UCSD-AML1 (cell line): ENCODE measurements at regions not wholly inside any gene's neighbourhood (a gene's known extent, or its start where the extent isn't known, plus 50 kb on each side); places are given as distances from the start of the nearest gene placed in this dataset.
"Not testable (repeated sequence)": the region's sequence is repeated elsewhere in the genome, so short reads cannot be mapped to it uniquely, and the experiment has no call there.

Experiments used
- DNase-seq: peaks from one replicate; lab custom pipeline; 2025; ENCODE audit not compliant: unreplicated experiment; lab: John Stamatoyannopoulos, UW

DNA sequence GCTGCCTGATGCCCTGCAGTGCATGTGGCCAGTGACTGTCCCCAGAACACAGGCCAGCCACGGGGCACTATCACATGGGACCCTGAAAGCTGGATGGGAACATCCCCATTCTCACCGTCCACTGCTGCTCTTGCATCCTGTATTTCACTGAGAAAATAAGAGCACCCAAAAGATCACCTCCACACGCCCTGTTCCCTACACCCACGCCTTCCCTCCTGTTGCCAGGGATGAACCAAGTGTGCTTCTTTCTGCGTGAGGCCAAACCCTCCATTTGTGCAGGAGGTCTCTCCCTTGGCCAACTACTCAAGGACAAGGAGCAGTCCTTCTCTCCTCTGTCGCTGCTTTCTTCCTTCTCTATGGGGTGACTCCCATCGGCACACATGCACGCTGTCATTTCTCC lies 118.3 kb downstream of the LRRC37A3 start:
- DNase-seq = not testable (repeated sequence)

DNA sequence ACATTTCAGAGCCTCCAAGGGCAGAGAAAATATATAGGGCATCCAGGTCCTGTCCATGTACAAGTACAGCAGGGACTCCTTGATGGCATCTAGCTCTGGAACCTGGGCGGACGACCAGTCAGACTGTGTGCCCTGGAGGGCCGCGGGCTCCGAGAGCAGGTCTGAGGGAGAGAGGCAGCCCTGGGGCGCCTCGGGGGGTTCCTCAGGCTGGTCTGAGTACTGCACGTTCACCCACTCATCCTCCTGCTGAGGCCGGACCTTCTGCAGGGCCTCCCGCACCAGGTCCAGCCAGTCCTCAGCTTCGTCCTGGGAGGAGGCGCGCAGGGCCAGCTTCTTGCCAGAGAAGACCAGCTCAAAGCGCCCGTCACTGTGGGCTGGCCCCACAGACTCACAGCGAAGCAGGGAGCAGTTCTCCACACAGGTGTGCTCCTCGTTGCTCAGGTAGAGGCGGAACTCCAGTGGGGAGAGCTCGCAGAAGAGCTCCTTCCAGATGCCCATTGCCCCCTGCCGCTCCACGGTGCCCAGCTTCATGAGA lies 118.8 kb downstream of the LRRC37A3 start:
- not testable (repeated sequence) for DNase-seq

DNA sequence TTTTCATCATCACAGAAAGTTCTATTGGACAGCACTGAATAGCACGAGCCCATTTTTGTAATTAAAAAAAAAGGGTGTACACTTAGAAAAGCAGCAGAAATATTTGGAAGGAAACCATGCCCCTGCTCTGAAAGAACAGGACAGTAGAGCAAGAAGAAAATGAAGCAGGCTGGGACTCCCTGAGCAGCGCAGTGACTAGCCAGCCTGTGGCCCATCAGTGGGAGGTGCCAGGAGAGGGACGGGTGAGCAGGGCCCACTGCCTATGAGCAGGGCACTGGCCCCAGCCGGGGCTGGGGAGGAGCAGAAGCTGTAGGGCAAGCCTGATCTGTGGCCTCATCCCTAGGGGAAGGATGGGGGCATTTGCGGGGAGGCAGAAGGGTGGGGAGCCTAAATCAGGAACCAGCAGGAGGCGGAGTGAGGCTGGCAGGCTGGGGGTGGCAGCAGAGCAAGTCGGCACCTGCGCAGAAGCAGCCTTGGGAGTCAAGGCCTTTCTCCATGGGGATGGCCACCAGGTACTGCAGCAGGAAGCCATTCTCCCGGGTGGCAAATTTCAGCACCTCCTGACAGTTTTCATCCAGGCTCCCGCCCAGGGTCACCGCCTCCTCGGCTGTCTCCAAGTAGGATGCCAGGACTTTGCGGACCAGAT lies 119.6 kb downstream of the LRRC37A3 start:
- DNase-seq = not testable (repeated sequence)

DNA sequence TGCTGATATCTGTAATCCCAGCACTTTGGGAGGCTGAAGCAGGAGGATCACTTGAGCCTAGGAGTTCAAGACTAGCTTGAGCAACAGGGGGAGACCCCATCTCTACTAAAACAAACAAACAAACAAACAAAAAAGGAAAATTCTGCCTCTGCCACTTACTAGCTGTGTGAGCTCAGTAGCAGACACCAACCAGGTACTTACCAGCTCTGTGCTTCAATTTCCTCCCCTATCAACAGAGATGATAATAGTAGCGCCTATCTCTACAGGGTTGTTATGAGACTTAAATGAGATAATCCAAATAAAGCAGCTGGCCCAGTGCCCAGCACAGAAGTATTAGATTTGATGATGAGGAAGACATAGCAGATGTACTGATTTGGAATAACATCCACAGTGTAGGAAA lies 120.3 kb downstream of the LRRC37A3 start:
- not testable (repeated sequence) for DNase-seq

DNA sequence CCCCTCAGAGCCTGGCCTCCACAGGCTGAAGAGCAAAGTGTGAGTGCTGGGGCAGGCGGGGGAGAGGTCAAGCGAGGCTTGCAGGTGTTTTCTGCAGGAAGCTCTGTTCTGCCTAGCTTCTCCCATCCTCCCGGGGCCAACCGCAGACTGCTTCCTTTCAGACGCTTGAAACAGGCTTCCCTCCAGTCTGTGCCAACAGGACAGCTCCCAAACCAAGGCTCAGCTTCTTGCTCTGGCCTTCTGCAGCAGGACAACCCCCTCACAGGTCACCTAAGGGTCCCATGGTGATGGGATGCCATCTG lies 120.8 kb downstream of the LRRC37A3 start:
- peak; percentile 68 for DNase-seq

DNA sequence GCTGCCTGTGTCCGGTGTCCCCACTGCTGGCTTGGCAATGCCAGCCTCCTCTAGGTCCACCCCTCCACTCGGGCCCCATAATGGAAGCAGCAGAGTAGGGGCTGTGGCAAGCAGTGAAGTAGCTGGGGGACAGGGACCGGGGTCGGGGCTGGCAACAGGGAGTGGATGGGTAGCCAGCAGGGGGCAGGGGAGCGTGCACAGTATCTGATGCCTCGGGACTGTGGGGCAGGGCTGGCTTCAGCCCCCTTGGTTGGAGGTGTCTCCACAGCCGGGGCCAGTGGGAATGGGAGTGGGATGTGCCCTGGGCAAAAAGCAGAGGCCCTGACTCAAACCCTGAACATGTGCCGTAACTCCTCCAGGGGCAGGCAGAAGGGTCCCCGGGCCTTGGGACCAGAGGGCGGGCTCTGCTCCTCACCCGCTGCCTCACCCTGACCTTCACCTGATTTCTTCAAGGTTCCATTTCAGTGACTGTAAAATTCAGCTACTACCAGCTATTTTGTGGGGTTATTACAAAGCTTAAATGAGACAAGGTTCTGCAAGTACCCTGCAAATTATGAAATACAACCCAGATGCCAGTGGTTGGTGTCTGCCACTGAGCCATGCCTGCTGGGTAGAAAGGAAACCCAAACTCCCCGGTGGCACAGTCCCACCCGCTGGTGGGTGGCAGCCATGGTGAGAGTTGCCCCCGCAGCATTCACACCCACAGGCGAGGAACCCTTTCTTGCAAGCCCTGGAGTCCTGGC lies 121.4 kb downstream of the LRRC37A3 start:
- not testable (repeated sequence) for DNase-seq

DNA sequence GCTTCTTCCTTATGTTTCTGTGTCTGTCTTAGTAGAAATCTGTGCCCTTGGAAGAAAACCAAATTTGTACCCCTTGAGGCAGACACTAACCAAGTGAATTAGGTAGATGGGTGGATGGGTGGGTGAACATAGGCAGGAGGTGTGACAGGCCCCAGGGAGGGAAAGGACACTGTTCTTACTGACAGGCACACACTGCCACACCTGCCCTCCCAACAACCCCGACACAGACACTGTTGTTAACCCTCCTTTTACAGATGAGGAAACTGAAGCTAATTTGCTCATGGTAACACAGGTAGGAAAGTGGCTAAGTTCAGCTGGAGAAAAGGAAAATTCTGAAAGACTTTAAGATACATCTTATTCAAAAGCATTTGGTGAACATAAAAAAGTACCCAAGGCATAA lies 123.9 kb downstream of the LRRC37A3 start:
- DNase-seq = not testable (repeated sequence)

DNA sequence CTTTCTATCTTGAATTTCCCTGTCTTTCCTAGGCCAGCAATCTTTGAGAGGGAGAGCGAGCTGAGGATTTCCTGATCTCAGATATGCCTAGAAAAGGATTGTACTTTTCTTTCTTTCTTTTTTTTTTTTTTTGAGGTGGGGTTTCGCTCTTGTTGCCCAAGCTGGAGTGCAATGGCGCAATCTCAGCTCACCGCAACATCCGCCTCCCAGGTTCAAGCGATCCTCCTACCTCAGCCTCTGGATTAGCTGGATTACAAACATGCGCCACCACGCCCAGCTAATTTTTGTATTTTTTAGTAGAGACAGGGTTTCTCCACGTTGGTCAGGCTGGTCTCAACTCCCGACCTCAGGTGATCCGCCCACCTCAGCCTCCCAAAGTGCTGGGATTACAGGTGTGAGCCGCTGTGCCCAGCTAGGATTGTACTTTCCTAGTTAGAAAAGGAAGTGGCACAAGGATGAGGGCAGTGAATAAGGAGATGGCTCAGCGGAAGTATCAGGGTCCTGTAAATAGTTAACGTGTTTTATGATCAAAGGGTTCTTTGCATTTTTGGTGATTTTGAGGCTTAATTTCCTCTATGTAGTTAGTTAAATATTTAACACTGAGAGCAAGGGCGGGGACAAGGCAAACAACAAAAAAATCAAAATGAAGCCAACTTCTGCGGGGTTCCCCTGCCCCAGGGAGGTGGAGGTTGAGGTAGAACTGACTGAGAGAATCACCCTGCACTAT lies 124.6 kb downstream of the LRRC37A3 start:
- not testable (repeated sequence) for DNase-seq

DNA sequence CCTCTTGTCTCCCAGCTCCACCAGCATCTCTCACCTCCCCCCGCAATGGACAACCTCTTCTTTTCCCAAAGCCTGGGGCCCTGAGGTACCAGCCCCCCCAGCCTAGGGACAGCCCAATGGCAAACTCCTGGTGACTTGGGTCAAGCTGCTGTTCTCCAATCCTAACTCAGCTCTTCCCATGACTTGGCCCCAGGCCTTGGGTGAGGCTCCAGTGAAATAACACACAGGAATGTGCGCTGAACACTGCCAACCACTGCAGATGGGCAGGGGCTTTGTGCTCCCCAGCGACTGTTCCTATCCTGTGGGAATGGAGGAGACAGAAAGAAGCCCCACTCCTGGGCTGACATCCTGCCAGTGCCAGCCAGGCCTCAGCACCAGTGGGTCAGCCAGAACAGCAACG lies 125.2 kb downstream of the LRRC37A3 start:
- DNase-seq = not testable (repeated sequence)

DNA sequence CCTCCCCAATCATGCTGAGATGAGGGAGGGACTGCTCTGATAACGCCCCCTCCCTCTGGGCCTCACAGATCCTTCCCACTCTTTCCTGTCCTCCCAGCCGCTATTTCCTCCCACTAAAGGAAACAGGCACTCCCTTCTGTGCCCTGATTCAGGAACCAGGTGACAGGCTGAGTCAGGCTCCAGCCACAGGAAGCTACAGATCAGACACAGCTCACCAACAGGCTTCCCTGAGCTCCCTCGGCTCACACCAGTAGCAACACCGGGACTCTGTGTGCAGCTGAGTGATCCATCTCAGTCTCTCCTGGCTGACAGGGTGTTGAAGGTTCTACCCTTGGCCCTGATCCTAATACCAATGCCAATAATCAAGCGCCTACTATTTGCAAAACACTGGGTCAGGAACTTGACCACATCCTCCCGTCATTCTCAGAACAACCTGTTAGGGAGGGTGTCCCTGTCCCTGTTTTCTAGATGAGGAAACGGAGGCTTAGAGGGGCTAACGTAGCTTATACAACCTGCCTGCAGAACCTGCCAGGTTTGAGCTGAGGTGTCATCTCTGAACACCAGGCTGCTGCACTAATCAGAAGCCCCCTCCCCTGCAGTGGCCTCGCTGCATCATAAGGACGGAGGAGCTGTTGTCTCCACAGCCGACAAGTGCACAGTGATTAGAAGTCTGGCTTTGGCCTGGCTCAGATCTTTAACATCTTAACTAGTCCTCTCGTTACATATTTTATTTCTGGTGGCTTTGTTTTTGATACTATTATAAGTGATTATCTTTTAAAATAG lies 126.3 kb downstream of the LRRC37A3 start:
- peak; percentile 80 for DNase-seq

DNA sequence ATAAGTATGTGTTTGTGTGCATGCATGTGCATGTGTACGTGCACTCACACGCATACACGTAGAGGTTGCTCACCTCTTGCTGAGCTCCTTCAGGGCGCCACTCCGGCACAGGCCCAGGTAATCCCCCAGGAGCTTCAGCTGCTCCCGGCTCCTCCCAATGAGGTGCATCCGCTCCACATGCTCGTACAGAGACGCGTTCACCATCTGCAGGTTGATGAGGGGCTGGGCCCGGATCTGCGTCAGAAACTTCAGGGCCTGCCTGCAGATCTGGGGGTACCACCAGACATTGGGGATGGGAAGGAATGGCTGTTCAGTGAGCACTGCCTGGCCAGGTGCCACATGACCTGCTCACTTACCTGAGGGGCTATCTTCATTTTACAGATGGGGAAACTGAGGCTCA lies 127.0 kb downstream of the LRRC37A3 start:
- not testable (repeated sequence) for DNase-seq

DNA sequence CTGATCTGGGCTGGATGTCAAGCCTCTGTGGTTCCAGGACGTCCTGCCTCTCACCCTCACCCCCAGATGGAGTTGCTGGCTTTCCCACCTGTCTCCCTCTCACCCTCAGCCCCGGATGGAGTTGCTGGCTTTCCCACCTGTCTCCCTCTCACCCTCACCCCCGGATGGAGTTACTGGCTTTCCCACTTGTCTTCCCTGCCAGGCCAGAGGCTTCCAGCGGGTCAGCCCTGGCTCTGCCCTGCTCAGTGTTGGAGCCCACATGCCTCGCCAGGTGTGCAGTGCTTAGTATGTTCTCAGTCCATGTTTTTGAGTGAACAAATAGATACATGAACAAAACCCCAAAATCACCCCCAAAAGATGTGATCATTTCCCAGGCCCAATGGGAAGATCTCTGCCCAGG lies 127.6 kb downstream of the LRRC37A3 start:
- not testable (repeated sequence) for DNase-seq

DNA sequence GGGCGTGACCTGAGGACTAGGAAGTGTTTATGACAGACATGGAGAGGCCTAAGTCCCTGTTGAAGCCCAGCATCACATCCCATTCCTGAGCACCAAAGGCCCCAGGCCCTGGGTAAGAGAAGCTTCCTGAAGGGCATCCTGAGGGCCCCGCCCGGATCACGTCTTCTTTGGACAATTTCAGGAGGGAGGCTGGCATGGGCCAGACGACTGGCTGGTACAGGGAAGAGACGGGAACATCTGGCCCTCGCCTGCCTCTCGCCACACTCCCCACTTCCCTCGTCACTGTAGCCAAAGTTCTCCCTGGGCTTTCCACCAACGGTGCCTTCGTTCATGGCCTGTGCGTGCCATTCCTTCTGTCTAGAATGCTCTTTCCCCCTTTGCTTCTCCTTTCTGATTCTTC lies 128.1 kb downstream of the LRRC37A3 start:
- not testable (repeated sequence) for DNase-seq

DNA sequence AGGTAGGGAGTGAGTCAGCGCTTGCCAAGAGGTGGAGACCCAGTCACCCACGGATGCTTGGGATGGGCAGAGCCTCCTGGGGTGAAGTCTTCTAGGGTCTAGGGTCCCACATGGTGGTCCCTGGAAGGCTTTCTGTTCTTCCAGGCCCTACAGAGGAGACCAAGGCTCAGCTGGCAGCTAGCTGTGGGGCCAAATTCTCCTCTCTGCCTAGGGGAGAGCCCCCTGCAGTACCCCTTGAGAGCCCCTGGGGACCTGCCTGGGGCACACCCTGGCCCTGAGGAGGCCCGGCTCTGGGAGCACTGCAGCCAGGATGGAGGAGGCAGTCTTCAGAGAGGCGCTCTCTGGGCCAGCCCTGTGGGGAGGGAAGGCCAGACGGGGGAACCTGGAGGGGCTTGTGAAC lies 128.6 kb upstream of the SMURF2 start:
- DNase-seq = not testable (repeated sequence)

DNA sequence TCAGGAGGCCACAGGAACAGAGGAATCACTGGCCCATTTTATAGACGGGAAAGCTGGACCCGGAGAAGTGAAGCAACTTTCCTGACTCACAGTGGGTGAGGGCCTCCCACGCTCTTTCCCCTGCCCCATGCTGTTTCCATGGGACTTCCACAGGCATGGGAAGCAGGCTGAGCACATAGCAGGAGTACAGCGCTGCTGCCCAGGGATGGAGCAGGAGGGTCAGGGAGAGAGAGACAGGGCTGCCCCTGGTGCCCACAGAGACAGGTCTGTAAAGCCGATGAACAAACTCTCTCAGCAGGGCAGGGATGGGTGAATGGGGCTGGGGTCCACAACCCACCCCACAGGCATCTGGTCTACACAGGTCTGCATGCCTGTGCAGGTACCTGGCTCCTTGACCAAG lies 128.1 kb upstream of the SMURF2 start:
- not testable (repeated sequence) for DNase-seq

DNA sequence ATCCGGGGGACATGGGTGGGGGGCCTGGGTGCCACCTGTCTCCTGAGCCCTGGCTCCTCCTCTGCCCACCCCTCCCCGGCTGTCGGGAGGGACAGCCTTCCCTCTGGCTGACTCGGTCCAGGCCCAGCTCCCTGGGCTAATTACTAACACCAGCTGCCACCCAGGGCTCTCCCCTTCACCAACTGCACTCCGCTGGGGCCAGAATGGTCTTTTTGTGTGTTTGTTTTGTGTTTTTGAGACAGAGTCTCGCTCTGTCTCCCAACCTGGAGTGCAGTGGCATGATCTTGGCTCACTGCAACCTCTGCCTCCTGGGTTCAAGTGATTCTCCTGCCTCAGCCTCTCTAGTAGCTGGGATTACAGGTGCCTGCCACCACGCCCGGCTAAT lies 126.9 kb upstream of the SMURF2 start:
- not testable (repeated sequence) for DNase-seq

DNA sequence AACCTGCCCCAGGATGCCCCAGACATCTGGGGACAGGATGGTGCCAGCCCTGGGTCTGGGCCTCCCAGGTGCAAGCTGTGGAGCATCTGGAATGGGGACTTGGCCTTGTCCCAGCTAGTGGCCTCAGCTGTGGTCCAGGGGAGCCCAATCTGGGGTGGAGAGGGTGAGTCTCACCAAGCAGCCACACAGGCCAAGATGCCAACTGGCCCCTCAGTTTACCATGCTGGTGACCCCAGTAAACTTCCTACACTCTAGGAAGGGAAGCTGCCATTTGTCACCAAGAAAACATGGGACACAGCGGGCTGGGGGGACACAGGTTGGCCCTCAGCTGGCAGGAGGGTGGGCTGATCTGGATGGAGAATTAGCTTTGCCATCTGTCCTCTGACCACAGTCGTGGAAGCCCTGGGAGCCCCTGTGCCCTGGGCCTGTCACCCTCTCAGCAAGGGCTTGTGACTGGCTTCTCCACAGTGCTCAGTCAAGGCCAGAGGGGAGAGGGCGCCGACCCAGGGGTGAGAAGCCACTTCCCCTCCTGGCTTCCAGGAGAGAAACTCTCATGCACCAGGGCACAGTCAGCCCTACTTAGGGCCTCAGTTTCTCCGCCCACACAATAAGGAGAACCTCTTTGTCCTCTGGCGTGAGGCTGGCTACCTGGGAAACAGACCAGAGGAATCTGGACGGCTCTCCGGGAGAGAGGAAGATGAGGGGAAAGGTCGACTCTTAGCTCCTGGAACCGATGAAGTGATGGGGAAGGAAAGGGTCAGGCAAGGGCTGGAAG lies 126.4 kb upstream of the SMURF2 start:
- no peak for DNase-seq

DNA sequence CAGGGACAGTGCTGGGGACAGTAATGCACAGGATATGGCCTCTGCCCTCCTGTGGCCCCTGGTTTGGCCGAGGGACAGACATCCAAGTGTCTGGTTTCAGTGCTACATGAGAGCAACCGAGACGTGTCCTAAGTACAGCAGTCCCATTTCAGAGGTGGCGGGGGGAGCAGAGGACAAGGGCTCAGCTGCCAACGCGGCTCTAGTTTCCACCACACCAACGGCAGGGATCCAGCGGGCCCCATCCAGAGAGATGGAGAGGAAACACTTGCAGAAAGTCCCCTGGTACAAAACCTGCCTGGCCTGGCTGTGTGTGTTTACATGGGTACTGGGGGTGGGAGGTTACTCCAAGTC lies 125.8 kb upstream of the SMURF2 start:
- DNase-seq = no peak

DNA sequence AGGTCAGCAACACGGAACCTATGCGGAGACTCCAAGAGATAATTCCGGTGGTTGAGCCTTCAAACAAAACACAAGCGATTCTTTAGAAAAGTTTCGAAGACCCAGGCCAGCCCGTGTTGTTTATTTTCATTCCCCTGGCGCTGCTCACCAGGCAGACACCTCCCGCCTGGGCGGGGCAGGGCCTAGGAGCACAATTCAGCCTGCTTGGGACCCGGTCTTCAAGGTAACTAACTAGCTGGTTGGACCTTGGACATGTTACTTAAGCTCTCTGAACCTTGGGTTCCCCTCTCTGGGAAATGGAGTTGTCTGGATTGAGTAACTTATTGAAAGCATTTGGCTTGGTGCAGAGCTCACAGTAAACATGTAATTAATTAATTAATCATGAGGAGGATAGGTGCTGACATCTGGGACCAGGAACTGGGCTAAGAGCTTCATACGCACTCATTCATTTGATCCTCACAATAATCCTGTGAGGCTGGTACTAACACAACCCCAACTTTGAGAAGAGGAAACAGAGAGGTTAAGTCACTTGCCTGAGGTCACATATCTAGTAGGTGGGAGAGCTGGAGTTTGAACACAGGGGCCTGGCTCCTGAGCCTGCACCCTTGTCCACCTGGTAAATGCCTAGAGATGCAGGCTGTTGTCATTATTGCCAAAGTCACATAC lies 125.3 kb upstream of the SMURF2 start:
- DNase-seq = no peak

DNA sequence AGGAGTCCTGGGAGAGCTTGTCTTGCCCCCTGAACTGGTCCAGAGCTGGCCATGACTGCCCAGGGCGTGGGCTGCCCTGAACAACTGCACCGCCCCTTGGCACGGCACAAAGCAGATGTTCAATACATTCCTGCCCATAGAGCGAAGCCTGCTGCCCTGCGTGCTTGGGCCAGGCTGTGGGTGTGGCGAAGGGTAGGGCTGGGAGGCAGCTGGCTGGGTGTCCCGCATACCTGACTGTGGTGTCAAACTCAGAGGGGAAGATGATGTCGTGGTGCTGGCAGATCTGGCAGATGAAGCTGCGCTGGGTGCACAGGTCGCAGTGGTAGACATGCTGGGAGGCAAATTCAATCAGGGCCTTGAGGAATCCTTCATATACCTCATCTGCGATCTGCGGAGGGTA lies 124.2 kb upstream of the SMURF2 start:
- DNase-seq = no peak
